Thymus (tissue), 11 donors: ENCODE measurements at regions not wholly inside any gene's neighbourhood (a gene's known extent, or its start where the extent isn't known, plus 50 kb on each side); places are given as distances from the start of the nearest gene placed in this dataset.

Source experiments
- DNase-seq, 9 donors: peaks; one replicate each; pipeline ENCODE4 v3.0.0-alpha.2; 2013; ENCODE audit warnings: low spot score in 9 of 9, low read depth in 6 of 9, missing footprints in 1 of 9
- H3K27ac ChIP-seq, 2 donors: one replicate each; pipeline ENCODE4 v1.5.1; 2013; ENCODE audit warnings: control low read depth in 1 of 2, low read depth in 1 of 2, low read length in 1 of 2, mild to moderate bottlenecking in 1 of 2, moderate library complexity in 1 of 2
- H3K27me3 ChIP-seq, 2 donors: one replicate each; pipeline ENCODE4 v1.5.1; 2013; ENCODE audit warnings: low read length in 1 of 2; ENCODE audit not compliant: control insufficient read depth in 2 of 2, insufficient read depth in 1 of 2
- H3K36me3 ChIP-seq, 2 donors: one replicate each; pipeline ENCODE4 v1.5.1; 2013; ENCODE audit warnings: low read length in 1 of 2, mild to moderate bottlenecking in 1 of 2, moderate library complexity in 1 of 2; ENCODE audit not compliant: control insufficient read depth in 2 of 2, insufficient read depth in 2 of 2
- H3K4me1 ChIP-seq, 2 donors: one replicate each; pipeline ENCODE4 v1.5.1; 2013; ENCODE audit warnings: low read length in 2 of 2; ENCODE audit not compliant: control insufficient read depth in 2 of 2, insufficient read depth in 2 of 2
- H3K4me3 ChIP-seq, 2 donors: one replicate each; pipeline ENCODE4 v1.5.1; 2013; ENCODE audit warnings: low read length in 2 of 2, control low read depth in 1 of 2, mild to moderate bottlenecking in 1 of 2
- H3K9me3 ChIP-seq, 2 donors: one replicate each; pipeline ENCODE4 v1.5.1; 2013; ENCODE audit warnings: low read length in 1 of 2, mild to moderate bottlenecking in 1 of 2; ENCODE audit not compliant: control insufficient read depth in 2 of 2, insufficient read depth in 1 of 2
- WGBS: extraction: QIAGEN DNeasy Blood & Tissue Kit; methylation state at CpG from one replicate; pipeline ENCODE4 v1.1.7; 2013; 5-methylcytosine and 5-hydroxymethylcytosine counted together
- donor health status: healthy.

DNA sequence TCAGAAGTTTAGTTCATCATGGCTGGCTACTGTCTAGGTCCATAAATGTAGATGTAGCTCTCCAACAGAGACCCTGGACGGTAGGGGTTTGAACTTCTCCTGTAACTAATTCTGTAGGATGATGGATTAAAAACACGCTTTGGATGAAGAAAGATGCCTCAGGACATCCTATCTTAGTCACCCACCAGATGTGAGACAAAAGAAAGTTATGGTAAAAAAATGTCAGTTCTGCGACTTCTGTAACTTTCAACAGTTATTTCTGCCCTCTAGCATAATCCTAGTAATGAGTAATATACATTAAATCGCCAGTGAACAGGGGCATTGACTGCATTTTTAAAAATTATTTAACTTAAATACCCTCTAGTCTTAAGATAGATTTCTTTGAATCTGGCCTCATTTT, 210.1 kb upstream of the LRATD1 start:
- Histone ChIP-seq H3K9me3 (peaks cover 0 to 4% of the 10 kb centered on the region in 2 donors), H3K27ac (no peak overlapping the region), H3K27me3 (no peaks in the 10 kb centered on the region), H3K36me3 (no peaks in the 10 kb centered on the region), H3K4me3 (no peak overlapping the region), H3K4me1 (no peaks in the 10 kb centered on the region)
- DNase-seq = no peak
- WGBS = 88% methylated on average over 4 of the region's 4 CpGs

DNA sequence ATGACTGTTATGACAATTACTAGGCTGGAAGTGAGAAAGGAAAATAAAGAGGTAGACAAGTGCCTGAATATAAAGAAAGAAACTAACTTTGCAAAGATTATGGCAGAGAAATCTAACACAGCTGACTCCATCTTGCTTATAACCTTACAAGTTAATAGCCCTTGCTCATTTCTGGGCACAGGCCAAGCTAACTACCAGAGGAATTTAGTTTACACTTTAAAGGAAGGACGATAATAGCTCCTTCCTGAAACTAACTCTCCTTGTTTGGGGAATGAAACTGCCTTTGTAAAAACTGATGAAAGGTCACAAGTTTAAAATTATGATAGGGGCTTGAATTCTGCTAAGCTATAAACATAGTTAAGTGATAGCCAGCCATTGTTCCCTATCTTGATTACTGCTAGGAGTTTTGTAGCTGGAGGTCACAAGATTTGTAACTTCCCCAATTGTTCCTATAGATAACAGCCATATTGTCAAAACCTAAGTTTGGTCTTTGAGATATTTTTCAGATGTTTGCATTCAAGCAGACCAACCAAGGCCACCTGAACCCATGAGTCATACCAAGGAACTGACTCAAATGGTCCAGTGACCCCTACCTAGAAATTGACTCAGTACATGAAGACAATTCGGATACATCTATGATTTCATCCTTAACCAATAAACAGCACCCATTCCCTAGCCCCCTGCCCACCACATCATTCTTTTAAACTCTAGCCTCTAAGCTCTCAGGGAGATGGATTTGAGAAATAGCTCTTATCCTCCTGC, 209.2 kb upstream of the LRATD1 start:
- H3K4me3 ChIP-seq = no peak overlapping the region
- H3K36me3 ChIP-seq = no peaks in the 10 kb centered on the region
- H3K27ac ChIP-seq = no peak overlapping the region
- H3K4me1 ChIP-seq = no peaks in the 10 kb centered on the region
- no peak for DNase-seq
- no peaks in the 10 kb centered on the region for H3K27me3 ChIP-seq
- H3K9me3 ChIP-seq = peaks cover 0 to 4% of the 10 kb centered on the region in 2 donors
- WGBS = 67% methylated on average over 2 of the region's 2 CpGs

DNA sequence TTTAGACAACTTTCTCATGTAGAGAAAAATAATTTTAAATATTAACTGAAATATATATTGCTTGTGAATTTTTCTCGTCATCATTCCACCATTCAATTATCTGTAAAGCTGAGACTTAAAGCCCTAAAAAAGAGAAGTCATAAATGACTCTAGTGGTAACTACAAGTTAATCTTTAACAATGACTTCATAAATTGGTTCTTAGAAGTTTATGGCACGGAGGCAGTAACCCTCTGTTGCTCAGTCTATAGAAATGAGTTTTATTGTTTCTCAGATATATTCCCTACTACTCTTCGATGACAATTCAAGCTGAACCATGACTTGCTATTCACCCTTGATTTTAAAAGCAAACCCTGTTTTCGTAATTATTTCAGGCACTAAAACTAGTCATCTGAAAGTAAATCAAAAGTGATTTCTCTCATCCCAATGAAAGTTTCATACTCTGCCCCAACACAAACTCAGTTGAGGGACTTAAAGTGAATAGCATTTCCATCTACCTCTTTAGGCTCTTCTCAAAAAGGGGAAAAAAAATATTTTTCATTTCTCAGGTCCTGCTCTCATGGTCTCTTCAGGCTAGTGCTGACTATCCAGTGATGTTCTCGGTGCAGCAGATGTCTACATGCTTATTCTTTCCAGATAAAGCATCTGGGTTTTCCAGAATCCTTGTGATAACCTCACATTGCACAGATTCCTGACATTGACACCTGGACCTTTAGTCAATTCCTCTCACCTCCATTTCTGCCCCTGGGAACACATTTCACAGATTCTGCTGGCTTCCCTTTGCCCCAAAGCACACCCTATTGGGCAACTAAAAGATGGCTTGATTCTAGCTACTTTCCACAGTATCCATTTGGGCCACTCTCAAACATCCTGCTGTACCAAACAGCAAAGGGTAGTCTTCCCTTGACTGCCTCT, 207.8 kb upstream of the LRATD1 start:
- H3K27ac ChIP-seq = no peak overlapping the region
- no peak overlapping the region for H3K4me3 ChIP-seq

DNA sequence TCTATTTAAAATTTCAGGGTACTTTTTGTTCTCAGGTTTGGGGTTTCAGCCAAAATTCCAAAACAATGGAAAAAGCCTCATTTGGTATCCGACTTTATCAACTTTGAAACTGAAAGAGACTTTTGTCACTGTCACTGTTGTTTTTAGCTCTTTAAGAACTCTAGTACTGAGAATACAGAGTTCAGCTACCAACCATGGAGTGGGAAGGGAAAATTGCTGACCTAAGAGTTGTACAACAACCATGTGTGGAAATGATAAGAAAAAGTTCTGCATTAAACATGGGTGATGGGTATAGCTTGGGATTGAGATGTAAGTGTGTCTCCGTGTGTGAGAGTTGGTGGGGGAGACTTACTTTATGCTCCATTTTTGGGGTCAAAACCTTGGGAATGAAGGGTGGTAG, 206.6 kb upstream of the LRATD1 start:
- H3K4me3 ChIP-seq = no peak overlapping the region
- H3K4me1 ChIP-seq = no peaks in the 10 kb centered on the region
- 98% methylated on average over 2 of the region's 2 CpGs for WGBS
- no peak for DNase-seq
- H3K9me3 ChIP-seq = peaks cover 0 to 5% of the 10 kb centered on the region in 2 donors
- no peaks in the 10 kb centered on the region for H3K36me3 ChIP-seq
- no peak overlapping the region for H3K27ac ChIP-seq
- no peaks in the 10 kb centered on the region for H3K27me3 ChIP-seq

More for the DNA sequence above, 207.8 kb upstream of the LRATD1 start:
- Histone ChIP-seq H3K4me1 (no peaks in the 10 kb centered on the region), H3K27me3 (no peaks in the 10 kb centered on the region), H3K36me3 (no peaks in the 10 kb centered on the region), H3K9me3 (peaks cover 0 to under 1% of the 10 kb centered on the region in 2 donors)
- no peak for DNase-seq
- 90% methylated on average over 5 of the region's 5 CpGs for WGBS

DNA sequence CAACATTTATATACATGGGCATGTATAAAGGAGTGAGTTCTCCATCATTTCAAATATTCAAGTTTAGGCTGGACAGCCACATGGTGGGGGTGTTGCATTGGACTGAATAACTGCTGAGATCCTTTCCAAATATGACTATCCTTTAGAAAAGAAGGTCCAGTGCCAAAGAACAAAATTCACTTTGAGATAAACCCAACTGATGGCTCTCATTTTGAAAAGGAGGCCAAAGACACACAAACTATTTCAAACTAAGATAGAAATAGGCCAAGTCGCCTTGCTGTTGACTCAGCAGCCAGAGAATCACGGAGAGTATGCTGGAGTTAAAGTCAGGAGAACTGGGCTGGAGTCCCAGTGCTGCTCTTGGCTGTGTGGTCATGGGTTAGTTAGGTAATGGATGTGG, 204.5 kb upstream of the LRATD1 start:
- no peak for DNase-seq
- WGBS = 71% methylated on average over 2 of the region's 2 CpGs
- Histone ChIP-seq H3K4me1 (no peaks in the 10 kb centered on the region), H3K27me3 (no peaks in the 10 kb centered on the region), H3K4me3 (no peak overlapping the region), H3K27ac (no peak overlapping the region), H3K9me3 (peaks cover 0 to 5% of the 10 kb centered on the region in 2 donors), H3K36me3 (no peaks in the 10 kb centered on the region)

DNA sequence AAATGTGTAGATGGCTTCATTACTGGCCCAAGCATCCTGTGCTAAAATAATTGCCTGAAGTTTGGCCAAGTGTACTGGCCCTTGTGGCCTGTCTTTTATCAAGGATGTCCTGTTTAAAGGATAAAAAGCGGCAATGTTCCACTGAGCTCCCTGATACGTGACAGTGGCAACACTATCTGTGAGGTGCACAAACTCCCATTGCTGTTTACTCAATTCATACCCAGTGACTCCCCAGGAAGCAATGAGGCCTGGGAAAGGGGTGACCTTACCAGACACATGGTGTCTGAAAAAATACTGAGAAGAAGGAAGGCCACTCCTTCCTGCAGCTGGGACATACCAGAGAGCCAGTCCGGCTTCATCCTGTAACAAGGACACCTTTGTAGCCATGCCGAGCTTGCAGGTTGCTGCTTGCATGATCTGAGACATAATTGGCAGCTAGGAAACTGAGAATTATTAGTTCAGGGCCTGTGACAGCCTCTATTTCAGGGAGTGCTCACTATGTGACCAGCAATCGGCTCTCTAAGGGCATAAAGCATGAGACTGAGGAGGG, 198.5 kb upstream of the LRATD1 start:
- no peak for DNase-seq
- 91% methylated on average over 5 of the region's 5 CpGs for WGBS
- Histone ChIP-seq H3K36me3 (no peaks in the 10 kb centered on the region), H3K27ac (no peak overlapping the region), H3K4me3 (no peak overlapping the region), H3K4me1 (no peaks in the 10 kb centered on the region), H3K9me3 (peaks cover 0 to 15% of the 10 kb centered on the region in 2 donors), H3K27me3 (no peaks in the 10 kb centered on the region)

DNA sequence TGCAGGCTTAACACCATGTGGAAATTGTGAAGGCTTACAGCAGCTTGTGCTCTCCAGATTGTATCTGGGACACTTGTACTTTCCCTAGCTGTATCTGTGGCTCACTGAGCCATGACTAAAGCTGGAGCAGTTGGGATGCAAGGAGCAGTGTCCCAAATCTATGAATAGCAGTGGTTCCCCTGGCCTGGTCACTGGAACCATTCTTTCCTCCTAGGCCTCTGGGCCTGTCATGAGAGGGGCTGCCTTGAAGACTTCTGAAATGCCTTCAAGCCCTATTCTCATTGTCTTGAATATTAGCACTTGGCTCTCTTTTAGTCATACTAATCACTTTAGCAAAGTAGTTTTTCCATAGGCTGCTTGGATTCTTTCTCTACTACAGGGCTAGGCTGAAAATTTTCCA, 186.8 kb upstream of the LRATD1 start:
- Histone ChIP-seq H3K4me1 (no peaks in the 10 kb centered on the region), H3K9me3 (peaks cover 0 to 7% of the 10 kb centered on the region in 2 donors), H3K4me3 (no peak overlapping the region), H3K36me3 (no peaks in the 10 kb centered on the region), H3K27me3 (no peaks in the 10 kb centered on the region), H3K27ac (no peak overlapping the region)
- DNase-seq = no peak

DNA sequence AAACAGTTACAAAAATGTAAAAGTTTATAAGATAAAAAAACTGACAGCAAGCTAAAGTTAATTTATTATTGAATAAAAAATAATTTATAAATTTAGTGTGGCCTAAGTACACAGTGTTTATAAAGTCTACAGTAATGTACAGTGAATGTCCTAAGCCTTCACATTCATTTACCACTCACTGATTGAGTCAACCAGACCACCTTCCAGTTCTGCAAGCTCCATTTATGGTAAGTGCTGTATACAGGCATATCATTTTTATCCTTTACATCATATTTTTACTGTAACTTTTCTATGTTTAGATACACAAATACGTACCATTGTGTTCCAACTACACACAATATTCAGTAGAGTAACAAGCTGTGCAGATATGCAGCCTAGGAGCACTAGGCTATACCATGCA, 184.2 kb upstream of the LRATD1 start:
- no peak overlapping the region for H3K4me3 ChIP-seq
- 85% methylated on average over 1 of the region's 1 CpG for WGBS
- H3K4me1 ChIP-seq = no peaks in the 10 kb centered on the region
- no peak overlapping the region for H3K27ac ChIP-seq
- H3K9me3 ChIP-seq = peaks cover 0 to 7% of the 10 kb centered on the region in 2 donors
- no peak for DNase-seq
- H3K36me3 ChIP-seq = no peaks in the 10 kb centered on the region
- no peaks in the 10 kb centered on the region for H3K27me3 ChIP-seq

DNA sequence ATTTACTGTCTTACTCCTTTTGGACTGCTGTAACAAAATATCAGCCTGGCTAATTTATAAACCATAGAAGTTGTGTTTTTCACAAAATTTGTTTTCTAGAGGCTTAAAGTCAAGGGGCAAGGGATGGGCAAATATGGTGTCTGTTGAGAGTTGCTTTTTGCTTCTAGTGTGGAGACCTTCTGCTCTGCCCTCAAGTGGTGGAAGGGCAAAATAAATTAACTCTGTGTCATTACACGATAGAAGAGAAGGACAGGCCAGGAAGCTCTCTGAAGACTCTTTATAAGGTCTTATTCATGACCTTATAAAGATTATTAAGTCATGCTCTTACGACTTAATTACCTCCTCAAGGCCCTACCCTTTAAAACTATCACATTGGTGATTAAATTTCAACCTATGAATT, 181.2 kb upstream of the LRATD1 start:
- DNase-seq = no peak
- WGBS = 77% methylated on average over 2 of the region's 2 CpGs
- Histone ChIP-seq H3K27me3 (no peaks in the 10 kb centered on the region), H3K4me3 (no peak overlapping the region), H3K27ac (no peak overlapping the region), H3K9me3 (peaks cover 0 to 7% of the 10 kb centered on the region in 2 donors), H3K4me1 (no peaks in the 10 kb centered on the region), H3K36me3 (no peaks in the 10 kb centered on the region)
